Thyroid gland (tissue), 4 donors: ENCODE measurements at regions not wholly inside any gene's neighbourhood (a gene's known extent, or its start where the extent isn't known, plus 50 kb on each side); places are given as distances from the start of the nearest gene placed in this dataset.

Experiments
- CTCF ChIP-seq, 6 experiments: fragments of 200-600 bp in 3 of 6; fragments of 450-650 bp in 3 of 6; sonication (generic) in 3 of 6; IDR thresholded peaks; one replicate each; pipeline ENCODE4 v1.5.1; 2016 to 2019; ENCODE audit warnings: antibody characterized with exemption in 6 of 6, mild to moderate bottlenecking in 2 of 6, inconsistent platforms in 1 of 6, moderate library complexity in 1 of 6
- POLR2A ChIP-seq, 2 donors: fragments of 450-650 bp; IDR thresholded peaks; one replicate each; pipeline ENCODE4 v1.6.1; 2017; ENCODE audit warnings: antibody characterized with exemption in 2 of 2, mild to moderate bottlenecking in 2 of 2, moderate library complexity in 1 of 2

- TF ChIP-seq POLR2A (IDR thresholded peaks at IDR 0.05) (no peak), CTCF (IDR thresholded peaks at IDR 0.05) (no peak)
Observed at GRCh38 chr6:77037439-77037838, 425.9 kb downstream of the HTR1B start.
